Transverse colon (tissue), 4 donors: ENCODE measurements at regions not wholly inside any gene's neighbourhood (a gene's known extent, or its start where the extent isn't known, plus 50 kb on each side); places are given as distances from the start of the nearest gene placed in this dataset.

Source experiments
- EP300 ChIP-seq: sonication (generic); formaldehyde crosslinking; IDR thresholded peaks from one replicate; pipeline ENCODE4 v1.6.1; 2017; ENCODE audit warnings: antibody characterized with exemption, low read depth
- POLR2AphosphoS5 ChIP-seq, 3 donors: sonication (generic); formaldehyde crosslinking; IDR thresholded peaks; one replicate each; pipeline ENCODE4 v1.6.1; 2016; ENCODE audit warnings: antibody characterized with exemption in 3 of 3
- TF ChIP-seq, protein P1 (sequence below), 5 experiments: fragments of 200-600 bp in 3 of 5; fragments of 450-650 bp in 2 of 5; sonication (generic) in 3 of 5; IDR thresholded peaks; 1 replicate in 2 of 5; 2 replicates in 3 of 5; pipeline ENCODE4 v1.5.1; 2016 to 2017; ENCODE audit warnings: antibody characterized with exemption in 5 of 5, inconsistent platforms in 3 of 5, mild to moderate bottlenecking in 2 of 5, moderate library complexity in 1 of 5

DNA sequence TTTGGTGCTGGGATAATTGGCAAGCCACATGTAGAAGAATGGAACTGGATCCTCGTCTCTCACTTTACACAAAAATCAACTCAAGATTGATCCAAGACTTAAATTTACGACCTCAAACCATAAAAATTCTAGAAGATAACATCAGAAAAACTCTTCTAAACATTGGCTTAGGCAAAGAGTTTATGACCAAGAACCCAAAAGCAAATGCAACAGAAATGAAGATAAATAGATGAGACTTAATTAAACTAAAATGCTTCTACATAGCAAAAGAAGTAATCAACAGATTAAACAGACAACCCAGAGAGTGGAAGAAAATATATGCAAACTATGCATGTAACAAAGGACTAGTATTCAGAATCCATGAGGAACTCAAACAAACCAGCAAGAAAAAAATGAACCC lies 80.1 kb downstream of the CLDN1 start:
- TF ChIP-seq, protein P1, sequence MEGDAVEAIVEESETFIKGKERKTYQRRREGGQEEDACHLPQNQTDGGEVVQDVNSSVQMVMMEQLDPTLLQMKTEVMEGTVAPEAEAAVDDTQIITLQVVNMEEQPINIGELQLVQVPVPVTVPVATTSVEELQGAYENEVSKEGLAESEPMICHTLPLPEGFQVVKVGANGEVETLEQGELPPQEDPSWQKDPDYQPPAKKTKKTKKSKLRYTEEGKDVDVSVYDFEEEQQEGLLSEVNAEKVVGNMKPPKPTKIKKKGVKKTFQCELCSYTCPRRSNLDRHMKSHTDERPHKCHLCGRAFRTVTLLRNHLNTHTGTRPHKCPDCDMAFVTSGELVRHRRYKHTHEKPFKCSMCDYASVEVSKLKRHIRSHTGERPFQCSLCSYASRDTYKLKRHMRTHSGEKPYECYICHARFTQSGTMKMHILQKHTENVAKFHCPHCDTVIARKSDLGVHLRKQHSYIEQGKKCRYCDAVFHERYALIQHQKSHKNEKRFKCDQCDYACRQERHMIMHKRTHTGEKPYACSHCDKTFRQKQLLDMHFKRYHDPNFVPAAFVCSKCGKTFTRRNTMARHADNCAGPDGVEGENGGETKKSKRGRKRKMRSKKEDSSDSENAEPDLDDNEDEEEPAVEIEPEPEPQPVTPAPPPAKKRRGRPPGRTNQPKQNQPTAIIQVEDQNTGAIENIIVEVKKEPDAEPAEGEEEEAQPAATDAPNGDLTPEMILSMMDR (IDR thresholded peaks at IDR 0.05), result no peak
- TF ChIP-seq POLR2AphosphoS5 (IDR thresholded peaks at IDR 0.05) (no peak), EP300 (no peak)
